SK-N-SH (cell line): ENCODE measurements at regions not wholly inside any gene's neighbourhood (a gene's known extent, or its start where the extent isn't known, plus 50 kb on each side); places are given as distances from the start of the nearest gene placed in this dataset.

Experiments used
- CTCF ChIA-PET: fragments of 300-600, 350-600 bp; formaldehyde crosslinking; extraction: SDS; loops from one replicate; lab custom pipeline; 2021; lab: Yijun Ruan, JAX
- POLR2A ChIA-PET: fragments of 350-600 bp; sonication (Branson Sonifier 250); formaldehyde crosslinking; extraction: SDS; loops from one replicate; lab custom pipeline; 2020; ENCODE audit warnings: antibody characterized with exemption, inconsistent platforms; lab: Yijun Ruan, JAX
- DNase-seq: peaks from one replicate; pipeline ENCODE4 v3.0.0; 2012
- H2AFZ ChIP-seq: fragments of 200-600 bp; sonication (generic); 2 replicates; pipeline ENCODE4 v1.8.1; 2016; ENCODE audit warnings: antibody characterized with exemption, mild to moderate bottlenecking, low read depth
- H3F3A ChIP-seq: fragments of 200-600 bp; sonication (generic); replicated peaks from 2 replicates; pipeline ENCODE3; 2016; ENCODE audit warnings: antibody characterized with exemption, mild to moderate bottlenecking; ENCODE audit not compliant: insufficient read depth
- H3K27ac ChIP-seq, 2 experiments: fragments of 200-500 bp in 1 of 2; fragments of 200-600 bp in 1 of 2; sonication (Bioruptor generic) in 1 of 2; sonication (generic), shearing (Covaris generic) in 1 of 2; 2 replicates each; pipeline versions ENCODE4 v1.5.1 to v1.6.1; 2014 to 2016; ENCODE audit warnings: low read depth in 2 of 2, inconsistent platforms in 1 of 2, low read length in 1 of 2, mild to moderate bottlenecking in 1 of 2, mixed read lengths in 1 of 2
- H3K27me3 ChIP-seq: fragments of 200-600 bp; sonication (generic), shearing (Covaris generic); 2 replicates; pipeline ENCODE4 v1.6.1; 2016; ENCODE audit warnings: mixed run types; ENCODE audit not compliant: insufficient read depth
- H3K36me3 ChIP-seq, 2 experiments: fragments of 200-500 bp in 1 of 2; fragments of 200-600 bp in 1 of 2; sonication (Bioruptor generic) in 1 of 2; sonication (generic) in 1 of 2; replicated peaks in 1 of 2; 2 replicates each; pipeline versions ENCODE3 to v1.5.1; 2014 to 2016; ENCODE audit warnings: low read length in 1 of 2, mild to moderate bottlenecking in 1 of 2; ENCODE audit not compliant: insufficient read depth in 2 of 2, control insufficient read depth in 1 of 2
- H3K4me1 ChIP-seq, 2 experiments: fragments of 200-500 bp in 1 of 2; fragments of 200-600 bp in 1 of 2; sonication (Bioruptor generic) in 1 of 2; sonication (generic), shearing (Covaris generic) in 1 of 2; 2 replicates each; pipeline versions ENCODE4 v1.5.1 to v1.6.1; 2014 to 2016; ENCODE audit warnings: low read depth in 1 of 2, low read length in 1 of 2, mixed run types in 1 of 2; ENCODE audit not compliant: insufficient read depth in 2 of 2, control insufficient read depth in 1 of 2
- H3K4me2 ChIP-seq: fragments of 200-600 bp; sonication (generic), shearing (Covaris generic); 2 replicates; pipeline ENCODE4 v1.6.1; 2017; ENCODE audit warnings: mixed run types
- H3K4me3 ChIP-seq, 2 experiments: fragments of 200-500 bp in 1 of 2; fragments of 200-600 bp in 1 of 2; sonication (Bioruptor generic) in 1 of 2; sonication (generic), shearing (Covaris generic) in 1 of 2; 2 replicates each; pipeline versions ENCODE4 v1.5.1 to v1.8.1; 2014 to 2016; ENCODE audit warnings: low read depth in 2 of 2, inconsistent platforms in 1 of 2, low read length in 1 of 2, mild to moderate bottlenecking in 1 of 2, mixed read lengths in 1 of 2, moderate library complexity in 1 of 2
- H3K79me2 ChIP-seq: fragments of 200-600 bp; sonication (generic); 2 replicates; pipeline ENCODE4 v1.8.1; 2017; ENCODE audit warnings: mild to moderate bottlenecking; ENCODE audit not compliant: insufficient read depth
- H3K9ac ChIP-seq: fragments of 200-600 bp; sonication (generic); 2 replicates; pipeline ENCODE4 v1.6.1; 2017; ENCODE audit warnings: mixed run types
- H3K9me2 ChIP-seq: fragments of 200-600 bp; sonication (generic); 2 replicates; pipeline ENCODE4 v1.6.1; 2017; ENCODE audit warnings: mixed run types
- H3K9me3 ChIP-seq: fragments of 200-600 bp; sonication (generic); 2 replicates; pipeline ENCODE4 v1.6.1; 2017; ENCODE audit warnings: mixed run types, mild to moderate bottlenecking, moderate library complexity
- H4K20me1 ChIP-seq: fragments of 200-600 bp; sonication (generic); 2 replicates; pipeline ENCODE4 v1.6.1; 2017; ENCODE audit warnings: mild to moderate bottlenecking, mixed run types; ENCODE audit not compliant: insufficient read depth
- CHD2 ChIP-seq: fragments of 150-350 bp; IDR thresholded peaks from 2 replicates; pipeline ENCODE4 v1.6.1; 2018; ENCODE audit warnings: low read length; ENCODE audit not compliant: partially characterized antibody
- CTCF ChIP-seq: fragments of 200-600 bp; sonication (generic); IDR thresholded peaks from 2 replicates; pipeline ENCODE4 v1.6.1; 2017; ENCODE audit warnings: antibody characterized with exemption, mild to moderate bottlenecking, moderate library complexity
- EZH2phosphoT487 ChIP-seq: fragments of 200-600 bp; sonication (generic); IDR thresholded peaks from 2 replicates; pipeline ENCODE4 v1.6.1; 2017; ENCODE audit warnings: low read depth, mixed run types, mild to moderate bottlenecking, antibody characterized with exemption, moderate library complexity, borderline replicate concordance
- MXI1 ChIP-seq: IDR thresholded peaks from 2 replicates; pipeline ENCODE4 v1.6.1; 2012; ENCODE audit warnings: mild to moderate bottlenecking, low read depth, low read length, improper control_type of control experiment
- NRF1 ChIP-seq: IDR thresholded peaks from 2 replicates; pipeline ENCODE4 v1.6.1; 2012; ENCODE audit warnings: low read depth, mild to moderate bottlenecking, low read length
- POLR2AphosphoS5 ChIP-seq: IDR thresholded peaks from 2 replicates; pipeline ENCODE4 v1.6.1; 2012; ENCODE audit warnings: low read depth, low read length
- RXRA ChIP-seq: IDR thresholded peaks from 2 replicates; pipeline ENCODE4 v1.4.0; 2012; ENCODE audit warnings: low read depth, mild to moderate bottlenecking, borderline replicate concordance
- TAF1 ChIP-seq: IDR thresholded peaks from 2 replicates; pipeline ENCODE4 v1.6.1; 2012; ENCODE audit warnings: low read depth, mild to moderate bottlenecking, low read length, moderate library complexity, borderline replicate concordance
- TCF12 ChIP-seq: IDR thresholded peaks from 2 replicates; pipeline ENCODE4 v1.4.0; 2012
- USF2 ChIP-seq: fragments of 150-350 bp; IDR thresholded peaks from 2 replicates; pipeline ENCODE4 v1.6.1; 2017; ENCODE audit warnings: antibody characterized with exemption, low read length, low read depth, borderline replicate concordance
- YY1 ChIP-seq: IDR thresholded peaks from 2 replicates; pipeline ENCODE4 v1.4.0; 2012; ENCODE audit warnings: low read depth, mild to moderate bottlenecking
- WGBS: methylation state at CpG from one replicate; pipeline ENCODE4 v1.1.6; 2017; ENCODE audit warnings: low lambda C conversion rate; 5-methylcytosine and 5-hydroxymethylcytosine counted together

- H3K4me1 ChIP-seq, result no peaks in the 10 kb centered on the region; a peak in 1 of 4 replicates
- H3K9me2 ChIP-seq, result no peaks in the 10 kb centered on the region
- H3K79me2 ChIP-seq, result no peaks in the 10 kb centered on the region
- ChIA-PET POLR2A (no interaction called here), CTCF (no interaction called here)
- no peak overlapping the region for H3K4me2 ChIP-seq
- H3F3A ChIP-seq, result no peaks in the 10 kb centered on the region
- no peak for DNase-seq
- TF ChIP-seq NRF1, result no peak
- TF ChIP-seq RXRA, result no peak
- TF ChIP-seq, all 33 proteins: peak for 0
- no peak overlapping the region for H3K4me3 ChIP-seq
- H2AFZ ChIP-seq, result no peak overlapping the region
- H3K9me3 ChIP-seq, result no peaks in the 10 kb centered on the region
- H4K20me1 ChIP-seq, result no peaks in the 10 kb centered on the region; the same call in 1 of the 2 replicates
- H3K36me3 ChIP-seq, result no peaks in the 10 kb centered on the region
- no peaks in the 10 kb centered on the region for H3K27me3 ChIP-seq
- no peak overlapping the region for H3K9ac ChIP-seq
- H3K27ac ChIP-seq, result no peak overlapping the region
Measured at GRCh38 chr7:118747473-118747872, 523.0 kb downstream of the ANKRD7 start.

- Histone ChIP-seq H3K4me2 (no peak overlapping the region), H3K4me1 (no peaks in the 10 kb centered on the region; a peak in 1 of 4 replicates), H3K4me3 (no peak overlapping the region), H3F3A (no peaks in the 10 kb centered on the region), H3K36me3 (no peaks in the 10 kb centered on the region), H4K20me1 (no peaks in the 10 kb centered on the region), H3K9ac (no peak overlapping the region), H3K79me2 (no peaks in the 10 kb centered on the region), H3K9me3 (no peaks in the 10 kb centered on the region), H3K27me3 (no peaks in the 10 kb centered on the region), H3K9me2 (no peaks in the 10 kb centered on the region), H3K27ac (no peak overlapping the region), H2AFZ (no peak overlapping the region)
- ChIA-PET POLR2A (no interaction called here), CTCF (interaction anchor here (0.6 to 1.7 kb wide), 5 partner anchors 22 to 423 kb away, joined by 3 to 5 read pairs (median 3); no protein-coding TSS in a partner anchor)
- TF ChIP-seq EZH2phosphoT487 (no peak), YY1 (no peak), USF2 (no peak), CTCF (no peak), CHD2 (no peak), MXI1 (no peak), TAF1 (no peak), TCF12 (no peak), POLR2AphosphoS5 (no peak), RXRA (no peak)
- 9% methylated on average over 1 of the region's 1 CpG for WGBS
- DNase-seq, result no peak
Measured at GRCh38 chr7:118753479-118753878, 529.0 kb downstream of the ANKRD7 start.
